Ovary (tissue), 7 donors: ENCODE measurements at regions not wholly inside any gene's neighbourhood (a gene's known extent, or its start where the extent isn't known, plus 50 kb on each side); places are given as distances from the start of the nearest gene placed in this dataset.

Source experiments
- DNase-seq, 5 donors: peaks; one replicate each; pipeline ENCODE4 v3.0.0-alpha.2; 2019 to 2020
- H3K27ac ChIP-seq, 2 donors: fragments of 200-600 bp; one replicate each; pipeline versions ENCODE4 v1.5.1 to v1.8.0; 2019 to 2022
- H3K27me3 ChIP-seq: fragments of 200-600 bp; one replicate; pipeline ENCODE4 v1.8.0; 2022
- H3K36me3 ChIP-seq: fragments of 200-600 bp; sonication (generic); one replicate; pipeline ENCODE4 v1.5.1; 2019
- H3K4me1 ChIP-seq: one replicate; pipeline ENCODE4 v1.8.1; 2013; ENCODE audit warnings: mild to moderate bottlenecking, moderate library complexity; ENCODE audit not compliant: insufficient read depth
- H3K4me3 ChIP-seq: fragments of 200-600 bp; sonication (generic); one replicate; pipeline ENCODE4 v1.5.1; 2017
- H3K9me3 ChIP-seq, 2 donors: fragments of 200-600 bp in 1 of 2; sonication (generic) in 1 of 2; one replicate each; pipeline versions ENCODE4 v1.5.1 to v1.8.1; 2013 to 2019; ENCODE audit warnings: mild to moderate bottlenecking in 1 of 2, moderate library complexity in 1 of 2
- EP300 ChIP-seq: sonication (generic); formaldehyde crosslinking; IDR thresholded peaks from one replicate; pipeline ENCODE4 v1.6.1; 2017; ENCODE audit warnings: antibody characterized with exemption
- POLR2A ChIP-seq: fragments of 450-650 bp; IDR thresholded peaks from one replicate; pipeline ENCODE4 v1.6.1; 2017; ENCODE audit warnings: antibody characterized with exemption, mild to moderate bottlenecking, moderate library complexity
- WGBS, 3 donors: extraction: QIAGEN DNeasy Blood & Tissue Kit in 1 of 3; methylation state at CpG; one replicate each; pipeline versions ENCODE4 v1.1.5 to v1.1.7; 2013 to 2017; 5-methylcytosine and 5-hydroxymethylcytosine counted together
- intact Hi-C, 4 donors: fragments of 100-400 bp; cut with DNase I; formaldehyde crosslinking; loops; one replicate each; pipeline versions ENCODE4 v1.11.0 to v1.15.1; 2022 to 2023
- TF ChIP-seq, protein P1 (sequence below), 3 donors: fragments of 450-650 bp in 2 of 3; fragments of 200-600 bp in 1 of 3; IDR thresholded peaks; one replicate each; pipeline versions ENCODE4 v1.5.1 to v1.8.0; 2016 to 2022; ENCODE audit warnings: antibody characterized with exemption in 3 of 3, mild to moderate bottlenecking in 1 of 3
- donor health status: DM: no; HTN: no; CAD: no; lungs with moderate emphysema.
- donor health status: DM: no; HTN: no; CAD: no.
- donor health status: Bipolar disorder and iron deficiency.
- donor health status: DM: no; HTN: no; CAD: no.
- donor health status: DM: yes; HTN: yes; CAD: no.

DNA sequence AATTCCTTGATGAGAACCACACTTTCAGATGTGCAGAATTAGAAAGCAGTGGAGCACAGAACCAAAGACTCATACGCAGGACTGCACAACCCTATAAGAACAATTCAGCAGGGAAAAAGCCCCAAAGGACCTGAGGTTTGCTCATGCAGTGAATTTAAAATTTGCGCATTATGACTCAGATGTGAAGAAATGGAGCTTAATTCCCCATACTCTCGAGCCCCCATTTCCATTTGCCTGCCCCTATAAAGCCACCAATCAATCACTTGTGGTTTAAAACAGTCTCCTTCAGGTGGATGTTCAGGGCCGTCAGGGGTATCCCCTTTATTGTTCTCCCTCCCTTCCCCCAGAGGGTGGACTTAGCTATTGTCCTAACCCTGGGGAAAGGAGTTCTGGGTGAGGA is 221.2 kb downstream of the IGSF11 start:
- no peaks in the 10 kb centered on the region for H3K27me3 ChIP-seq
- no peaks in the 10 kb centered on the region for H3K4me1 ChIP-seq
- H3K9me3 ChIP-seq, result no peaks in the 10 kb centered on the region
- 84 to 89% (median 84%) methylated on average over 4 of the region's 4 CpGs for WGBS, 3 donors
- no peak overlapping the region for H3K27ac ChIP-seq
- H3K36me3 ChIP-seq, result no peaks in the 10 kb centered on the region
- TF ChIP-seq EP300, result no peak
- no peak for TF ChIP-seq POLR2A
- TF ChIP-seq, protein P1, sequence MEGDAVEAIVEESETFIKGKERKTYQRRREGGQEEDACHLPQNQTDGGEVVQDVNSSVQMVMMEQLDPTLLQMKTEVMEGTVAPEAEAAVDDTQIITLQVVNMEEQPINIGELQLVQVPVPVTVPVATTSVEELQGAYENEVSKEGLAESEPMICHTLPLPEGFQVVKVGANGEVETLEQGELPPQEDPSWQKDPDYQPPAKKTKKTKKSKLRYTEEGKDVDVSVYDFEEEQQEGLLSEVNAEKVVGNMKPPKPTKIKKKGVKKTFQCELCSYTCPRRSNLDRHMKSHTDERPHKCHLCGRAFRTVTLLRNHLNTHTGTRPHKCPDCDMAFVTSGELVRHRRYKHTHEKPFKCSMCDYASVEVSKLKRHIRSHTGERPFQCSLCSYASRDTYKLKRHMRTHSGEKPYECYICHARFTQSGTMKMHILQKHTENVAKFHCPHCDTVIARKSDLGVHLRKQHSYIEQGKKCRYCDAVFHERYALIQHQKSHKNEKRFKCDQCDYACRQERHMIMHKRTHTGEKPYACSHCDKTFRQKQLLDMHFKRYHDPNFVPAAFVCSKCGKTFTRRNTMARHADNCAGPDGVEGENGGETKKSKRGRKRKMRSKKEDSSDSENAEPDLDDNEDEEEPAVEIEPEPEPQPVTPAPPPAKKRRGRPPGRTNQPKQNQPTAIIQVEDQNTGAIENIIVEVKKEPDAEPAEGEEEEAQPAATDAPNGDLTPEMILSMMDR (IDR thresholded peaks at IDR 0.05), result no peak
- intact Hi-C loops, result no loop called here
- no peak for DNase-seq
- H3K4me3 ChIP-seq, result no peak overlapping the region

DNA sequence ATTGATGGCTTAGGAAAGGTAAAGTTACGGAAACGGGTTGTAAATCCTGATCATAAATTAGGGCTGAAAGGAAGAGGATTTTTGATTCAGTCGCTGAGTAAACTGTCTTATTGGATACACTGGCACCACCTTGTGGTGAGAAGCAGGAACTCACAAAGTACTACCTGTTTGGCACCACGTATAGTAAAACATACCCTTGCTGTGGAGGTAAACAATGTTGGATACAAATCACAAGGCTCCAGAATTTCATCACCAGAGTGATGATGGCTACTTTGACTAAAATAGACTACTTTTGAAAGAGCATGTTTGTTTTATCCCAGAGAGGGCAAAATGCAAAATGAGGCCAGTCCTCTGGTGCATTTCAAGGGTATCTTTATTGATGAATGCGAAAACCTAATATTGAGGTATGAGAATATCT is 216.9 kb downstream of the IGSF11 start:
- no peak for TF ChIP-seq EP300
- TF ChIP-seq POLR2A, result no peak
- TF ChIP-seq, protein P1 (IDR thresholded peaks at IDR 0.05), result no peak
- no peak for DNase-seq
- no peaks in the 10 kb centered on the region for H3K27me3 ChIP-seq
- no peaks in the 10 kb centered on the region for H3K4me1 ChIP-seq
- H3K36me3 ChIP-seq, result no peaks in the 10 kb centered on the region
- no peak overlapping the region for H3K27ac ChIP-seq
- WGBS, 3 donors, result 21 to 24% (median 22%) methylated on average over 5 of the region's 5 CpGs
- no peaks in the 10 kb centered on the region for H3K9me3 ChIP-seq
- H3K4me3 ChIP-seq, result no peak overlapping the region
- intact Hi-C loops, result no loop called here

- Histone ChIP-seq H3K27ac (no peak overlapping the region), H3K36me3 (no peaks in the 10 kb centered on the region), H3K9me3 (no peaks in the 10 kb centered on the region), H3K27me3 (no peaks in the 10 kb centered on the region), H3K4me3 (no peak overlapping the region), H3K4me1 (no peaks in the 10 kb centered on the region)
- no peak for DNase-seq
- intact Hi-C loops, result no loop called here
- TF ChIP-seq EP300, result no peak
- no peak for TF ChIP-seq POLR2A
- TF ChIP-seq, protein P1 (IDR thresholded peaks at IDR 0.05), result no peak
- 43 to 51% (median 45%) methylated on average over 2 of the region's 2 CpGs for WGBS, 3 donors
Observed at GRCh38 chr3:118818386-118818785, 216.3 kb downstream of the IGSF11 start.

- Histone ChIP-seq H3K27ac (no peak overlapping the region), H3K27me3 (no peaks in the 10 kb centered on the region), H3K4me1 (no peaks in the 10 kb centered on the region), H3K9me3 (no peaks in the 10 kb centered on the region), H3K36me3 (no peaks in the 10 kb centered on the region), H3K4me3 (no peak overlapping the region)
- TF ChIP-seq, protein P1 (IDR thresholded peaks at IDR 0.05), result no peak
- TF ChIP-seq EP300 (no peak), POLR2A (no peak)
- intact Hi-C loops, result loop anchor here in 1 of 4 donors (10.0 kb wide), 1 partner anchor 1369 kb away; no protein-coding TSS in a partner anchor
- WGBS, 3 donors, result 77 to 80% (median 78%) methylated on average over 2 of the region's 2 CpGs
- DNase-seq, result no peak
Observed at GRCh38 chr3:118823626-118824025, 211.0 kb downstream of the IGSF11 start.
